Spinal cord (tissue), 9 donors: ENCODE measurements at regions not wholly inside any gene's neighbourhood (a gene's known extent, or its start where the extent isn't known, plus 50 kb on each side); places are given as distances from the start of the nearest gene placed in this dataset.

Experiments used
- DNase-seq, 6 donors: peaks; one replicate each; pipeline versions ENCODE4 v3.0.0 to v3.0.0-alpha.2; 2013 to 2015; ENCODE audit warnings: low spot score in 6 of 6, low read depth in 4 of 6
- H3K27ac ChIP-seq: one replicate; pipeline ENCODE4 v1.5.1; 2013; ENCODE audit warnings: low read depth, low read length, control low read depth
- H3K27me3 ChIP-seq: one replicate; pipeline ENCODE4 v1.6.1; 2013; ENCODE audit warnings: low read length; ENCODE audit not compliant: control insufficient read depth, insufficient read depth
- H3K36me3 ChIP-seq: one replicate; pipeline ENCODE4 v1.6.1; 2013; ENCODE audit warnings: low read length; ENCODE audit not compliant: control insufficient read depth, insufficient read depth
- H3K4me1 ChIP-seq: one replicate; pipeline ENCODE4 v1.6.1; 2013; ENCODE audit warnings: low read length; ENCODE audit not compliant: control insufficient read depth, insufficient read depth
- H3K4me3 ChIP-seq: one replicate; pipeline ENCODE4 v1.5.1; 2013; ENCODE audit warnings: low read depth, low read length, control low read depth
- H3K9me3 ChIP-seq: one replicate; pipeline ENCODE4 v1.6.1; 2013; ENCODE audit warnings: low read length; ENCODE audit not compliant: control insufficient read depth, insufficient read depth
- WGBS: methylation state at CpG from one replicate; pipeline ENCODE4 v1.1.5; 2013; ENCODE audit warnings: missing lambda C conversion rate; ENCODE audit not compliant: insufficient coverage; 5-methylcytosine and 5-hydroxymethylcytosine counted together
- donor health status: healthy.

DNA sequence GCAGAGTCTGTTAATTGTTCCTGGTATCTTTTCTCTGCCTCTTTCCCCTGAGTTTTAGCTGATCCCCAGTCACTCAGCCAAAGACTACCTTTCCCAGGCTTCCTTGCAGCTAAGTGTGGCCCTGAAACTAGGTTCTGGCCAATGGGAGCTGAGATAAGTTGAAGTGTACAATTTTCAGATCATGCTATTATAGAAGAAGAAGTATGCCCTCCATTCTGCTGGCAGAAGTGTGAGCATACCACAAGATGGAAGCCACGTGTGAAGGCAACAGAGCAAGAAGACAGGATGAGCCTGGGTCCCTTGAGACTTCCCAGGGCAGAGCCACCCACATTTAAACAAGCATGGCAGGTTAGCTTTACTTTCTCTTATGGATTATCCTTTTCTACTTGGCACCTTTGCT is 273.2 kb downstream of the HIVEP2 start:
- Histone ChIP-seq H3K27ac (no peak overlapping the region), H3K36me3 (no peaks in the 10 kb centered on the region), H3K4me3 (no peak overlapping the region), H3K4me1 (no peaks in the 10 kb centered on the region), H3K9me3 (no peaks in the 10 kb centered on the region), H3K27me3 (no peaks in the 10 kb centered on the region)
- WGBS = 80% methylated on average over 1 of the region's 1 CpG
- DNase-seq = no peak

- H3K4me3 ChIP-seq = no peak overlapping the region
- WGBS = 83% methylated on average over 5 of the region's 5 CpGs
- DNase-seq = no peak
- H3K4me1 ChIP-seq = no peaks in the 10 kb centered on the region
- H3K36me3 ChIP-seq = no peaks in the 10 kb centered on the region
- H3K27ac ChIP-seq = no peak overlapping the region
- H3K27me3 ChIP-seq = no peaks in the 10 kb centered on the region
- no peaks in the 10 kb centered on the region for H3K9me3 ChIP-seq
Observed at GRCh38 chr6:142675517-142675916, 269.5 kb downstream of the HIVEP2 start.

DNA sequence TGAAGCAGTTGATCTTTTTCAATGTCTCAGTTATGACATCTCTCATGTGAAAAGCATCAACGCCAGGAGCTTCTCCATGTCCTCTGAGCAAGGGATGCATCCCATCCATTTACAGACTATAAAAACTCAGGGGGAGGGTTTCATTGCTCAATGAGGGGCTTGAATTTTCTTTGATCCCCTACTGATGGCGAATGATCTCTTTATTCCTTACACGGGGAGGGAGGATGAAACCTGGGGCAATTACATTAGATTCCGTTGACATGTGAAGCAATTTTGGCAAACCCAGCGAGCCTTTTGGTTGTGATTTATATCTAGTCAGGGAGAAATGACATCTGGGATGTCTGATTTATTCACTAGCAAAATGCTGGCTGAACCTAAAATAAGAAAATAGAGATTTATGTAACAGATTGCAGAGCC is 268.9 kb downstream of the HIVEP2 start:
- peak in 2 of 6 donors; percentile 41 to 90 for DNase-seq
- no peaks in the 10 kb centered on the region for H3K27me3 ChIP-seq
- no peaks in the 10 kb centered on the region for H3K9me3 ChIP-seq
- 53% methylated on average over 3 of the region's 5 CpGs for WGBS
- no peak overlapping the region for H3K4me3 ChIP-seq
- no peaks in the 10 kb centered on the region for H3K36me3 ChIP-seq
- H3K4me1 ChIP-seq = no peaks in the 10 kb centered on the region
- H3K27ac ChIP-seq = no peak overlapping the region

GRCh38 chr6:142676647-142677192 is 268.3 kb downstream of the HIVEP2 start:
- Histone ChIP-seq H3K9me3 (no peaks in the 10 kb centered on the region), H3K36me3 (no peaks in the 10 kb centered on the region), H3K27ac (no peak overlapping the region), H3K27me3 (no peaks in the 10 kb centered on the region), H3K4me3 (no peak overlapping the region), H3K4me1 (no peaks in the 10 kb centered on the region)
- peak in 1 of 6 donors; percentile 69 for DNase-seq
- WGBS = 90% methylated on average over 4 of the region's 5 CpGs

DNA sequence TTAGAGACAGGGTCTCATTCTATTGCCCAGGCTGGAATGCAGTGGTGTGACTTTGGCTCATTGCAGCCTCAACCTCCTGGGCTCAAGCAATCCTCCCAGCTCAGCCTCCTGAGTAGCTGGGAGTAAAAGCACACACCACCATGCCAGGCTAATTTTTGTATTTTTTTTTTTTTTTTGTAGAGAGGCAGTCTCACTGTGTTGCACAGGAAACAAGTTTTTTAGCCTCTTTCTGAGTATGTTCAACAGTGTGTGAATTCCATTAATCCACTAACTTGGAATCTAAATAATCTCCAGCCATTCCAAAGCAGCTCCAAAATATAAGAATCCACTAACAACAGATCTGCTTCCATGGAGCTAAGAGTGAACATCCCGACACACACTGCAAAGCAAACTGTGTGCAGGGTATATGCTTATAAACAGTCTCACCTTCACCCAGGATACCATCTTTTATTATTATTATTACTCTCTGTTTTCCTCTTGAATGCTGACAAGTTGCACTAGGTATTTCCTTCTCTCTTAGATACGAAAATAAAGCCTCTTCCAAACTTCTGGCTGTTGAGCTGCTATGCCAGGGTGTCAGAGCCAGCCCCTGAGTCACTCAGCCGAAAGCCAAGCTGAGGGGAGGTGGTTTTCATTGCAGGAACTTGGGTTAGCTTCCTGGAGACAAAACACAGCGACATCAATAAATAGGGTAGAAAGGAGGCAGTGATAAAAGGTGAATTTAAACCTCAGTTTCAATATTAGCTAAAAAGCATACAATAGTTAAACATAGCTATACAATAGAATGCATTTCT is 264.9 kb downstream of the HIVEP2 start:
- Histone ChIP-seq H3K27me3 (no peaks in the 10 kb centered on the region), H3K9me3 (no peaks in the 10 kb centered on the region), H3K36me3 (no peaks in the 10 kb centered on the region), H3K4me3 (no peak overlapping the region), H3K27ac (no peak overlapping the region), H3K4me1 (no peaks in the 10 kb centered on the region)
- 20% methylated on average over 1 of the region's 4 CpGs for WGBS
- DNase-seq = peak in 1 of 6 donors; percentile 35

DNA sequence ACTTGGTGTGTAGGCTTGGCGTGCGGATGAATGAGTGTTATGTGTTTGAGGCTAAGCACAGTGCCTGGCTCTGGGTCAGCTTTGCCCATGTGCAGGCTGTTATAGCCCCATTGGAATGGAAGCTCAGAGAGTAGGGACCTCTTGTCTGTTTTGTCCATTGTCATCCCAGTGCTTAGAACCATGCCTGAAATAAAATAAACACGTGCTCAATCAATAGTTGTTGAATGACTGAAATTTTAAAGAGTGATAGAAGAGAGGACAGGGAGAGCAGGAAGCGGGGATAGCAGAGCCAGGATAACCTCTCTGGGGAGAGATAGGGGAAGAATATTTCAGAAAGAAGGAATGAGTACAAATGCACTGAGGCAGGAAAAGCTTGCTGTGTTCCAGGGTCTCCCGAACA is 263.9 kb downstream of the HIVEP2 start:
- Histone ChIP-seq H3K9me3 (no peaks in the 10 kb centered on the region), H3K36me3 (no peaks in the 10 kb centered on the region), H3K4me1 (no peaks in the 10 kb centered on the region), H3K27ac (no peak overlapping the region), H3K4me3 (no peak overlapping the region), H3K27me3 (no peaks in the 10 kb centered on the region)
- WGBS = 89% methylated on average over 3 of the region's 5 CpGs
- DNase-seq = no peak

- Histone ChIP-seq H3K4me3 (no peak overlapping the region), H3K36me3 (no peaks in the 10 kb centered on the region), H3K9me3 (no peaks in the 10 kb centered on the region), H3K27ac (no peak overlapping the region), H3K4me1 (no peaks in the 10 kb centered on the region), H3K27me3 (no peaks in the 10 kb centered on the region)
- 86% methylated on average over 2 of the region's 2 CpGs for WGBS
- no peak for DNase-seq
Observed at GRCh38 chr6:142682985-142683384, 262.0 kb downstream of the HIVEP2 start.

DNA sequence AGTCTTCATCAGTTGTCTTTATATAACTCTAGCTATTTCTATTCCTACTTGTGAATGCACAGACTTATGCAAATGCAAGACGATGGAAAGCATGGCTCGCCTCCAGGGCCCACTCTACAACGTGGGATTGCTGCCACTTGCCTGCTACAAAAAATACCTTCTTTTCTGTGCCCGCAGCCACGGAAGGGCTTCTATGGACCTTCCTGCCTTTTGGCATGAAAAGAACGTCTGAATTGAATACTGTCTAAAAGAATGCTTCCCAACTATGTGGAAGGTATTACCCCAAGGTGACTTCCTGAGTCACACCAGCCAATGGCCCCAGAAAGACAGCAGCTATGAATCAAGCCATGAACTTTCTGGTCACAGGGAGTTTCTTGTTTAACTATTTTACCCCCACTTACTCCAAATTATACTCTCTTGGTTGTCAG is 261.2 kb downstream of the HIVEP2 start:
- 51% methylated on average over 6 of the region's 6 CpGs for WGBS
- no peaks in the 10 kb centered on the region for H3K4me1 ChIP-seq
- no peak overlapping the region for H3K4me3 ChIP-seq
- peak in 1 of 6 donors; percentile 92 for DNase-seq
- H3K27ac ChIP-seq = no peak overlapping the region
- H3K9me3 ChIP-seq = no peaks in the 10 kb centered on the region
- H3K36me3 ChIP-seq = no peaks in the 10 kb centered on the region
- H3K27me3 ChIP-seq = no peaks in the 10 kb centered on the region

GRCh38 chr6:142684371-142684770 is 260.6 kb downstream of the HIVEP2 start:
- Histone ChIP-seq H3K4me3 (no peak overlapping the region), H3K27ac (no peak overlapping the region), H3K36me3 (no peaks in the 10 kb centered on the region), H3K27me3 (no peaks in the 10 kb centered on the region), H3K4me1 (no peaks in the 10 kb centered on the region), H3K9me3 (no peaks in the 10 kb centered on the region)
- 100% methylated on average over 1 of the region's 1 CpG for WGBS
- peak in 1 of 6 donors; percentile 46 for DNase-seq
